Neutrophil (primary cell): ENCODE measurements at regions not wholly inside any gene's neighbourhood (a gene's known extent, or its start where the extent isn't known, plus 50 kb on each side); places are given as distances from the start of the nearest gene placed in this dataset.

Experiments used
- H3K27ac ChIP-seq: fragments of 200-600 bp; sonication (generic); 2 replicates; pipeline ENCODE4 v1.5.1; 2016; ENCODE audit warnings: mild to moderate bottlenecking, moderate library complexity
- H3K27me3 ChIP-seq: fragments of 200-600 bp; sonication (generic); 2 replicates; pipeline ENCODE4 v1.6.0; 2016; ENCODE audit warnings: mild to moderate bottlenecking
- H3K36me3 ChIP-seq: fragments of 200-600 bp; sonication (generic); 2 replicates; pipeline ENCODE4 v1.5.1; 2017
- H3K4me1 ChIP-seq, 2 experiments: fragments of 200-600 bp in 1 of 2; sonication (generic) in 1 of 2; 1 replicate in 1 of 2; 2 replicates in 1 of 2; pipeline versions ENCODE4 v1.5.1 to v1.6.1; 2013 to 2016; ENCODE audit warnings: low read depth in 1 of 2, low read length in 1 of 2, mild to moderate bottlenecking in 1 of 2, moderate library complexity in 1 of 2; ENCODE audit not compliant: control insufficient read depth in 1 of 2, insufficient read depth in 1 of 2
- H3K4me3 ChIP-seq, 2 experiments: fragments of 200-600 bp in 1 of 2; sonication (generic) in 1 of 2; 1 replicate in 1 of 2; 2 replicates in 1 of 2; pipeline ENCODE4 v1.5.1; 2013 to 2016; ENCODE audit warnings: low read depth in 1 of 2, low read length in 1 of 2, mild to moderate bottlenecking in 1 of 2, moderate library complexity in 1 of 2
- H3K9me3 ChIP-seq: fragments of 200-600 bp; sonication (generic); 2 replicates; pipeline ENCODE4 v1.5.1; 2016
- CTCF ChIP-seq: fragments of 200-600 bp; sonication (generic); IDR thresholded peaks from 2 replicates; pipeline ENCODE4 v1.5.1; 2016; ENCODE audit warnings: antibody characterized with exemption

- no peak overlapping the region for H3K27ac ChIP-seq
- H3K9me3 ChIP-seq = no peaks in the 10 kb centered on the region
- H3K36me3 ChIP-seq = no peaks in the 10 kb centered on the region
- no peak overlapping the region for H3K4me3 ChIP-seq
- no peaks in the 10 kb centered on the region for H3K27me3 ChIP-seq
- peaks cover 0 to 4% of the 10 kb centered on the region in 2 experiments for H3K4me1 ChIP-seq
- TF ChIP-seq CTCF = no peak
Observed at GRCh38 chr6:90865513-90865912, 278.6 kb upstream of the MAP3K7 start.

GRCh38 chr6:90863043-90863442, 276.2 kb upstream of the MAP3K7 start:
- Histone ChIP-seq H3K9me3 (no peaks in the 10 kb centered on the region), H3K4me3 (no peak overlapping the region), H3K4me1 (peaks cover 0 to 4% of the 10 kb centered on the region in 2 experiments), H3K36me3 (no peaks in the 10 kb centered on the region), H3K27ac (no peak overlapping the region), H3K27me3 (no peaks in the 10 kb centered on the region)
- TF ChIP-seq CTCF = no peak

- Histone ChIP-seq H3K27me3 (no peaks in the 10 kb centered on the region), H3K27ac (no peak overlapping the region), H3K36me3 (no peaks in the 10 kb centered on the region), H3K9me3 (no peaks in the 10 kb centered on the region), H3K4me1 (peaks cover 0 to 4% of the 10 kb centered on the region in 2 experiments), H3K4me3 (no peak overlapping the region)
- no peak for TF ChIP-seq CTCF
Observed at GRCh38 chr6:90860822-90861601, 274.1 kb upstream of the MAP3K7 start.

GRCh38 chr6:90859612-90860011, 272.7 kb upstream of the MAP3K7 start:
- H3K4me3 ChIP-seq = no peak overlapping the region
- no peaks in the 10 kb centered on the region for H3K27me3 ChIP-seq
- no peak overlapping the region for H3K27ac ChIP-seq
- H3K4me1 ChIP-seq = peaks cover 0 to 4% of the 10 kb centered on the region in 2 experiments
- H3K9me3 ChIP-seq = no peaks in the 10 kb centered on the region
- no peak for TF ChIP-seq CTCF
- no peaks in the 10 kb centered on the region for H3K36me3 ChIP-seq

- no peak overlapping the region for H3K27ac ChIP-seq
- H3K4me3 ChIP-seq = no peak overlapping the region
- H3K9me3 ChIP-seq = no peaks in the 10 kb centered on the region
- no peak for TF ChIP-seq CTCF
- H3K4me1 ChIP-seq = peaks cover 0 to 4% of the 10 kb centered on the region in 2 experiments
- H3K27me3 ChIP-seq = no peaks in the 10 kb centered on the region
- H3K36me3 ChIP-seq = no peaks in the 10 kb centered on the region
Observed at GRCh38 chr6:90859056-90859455, 272.2 kb upstream of the MAP3K7 start.
